Central memory CD4-positive, alpha-beta T cell (primary cell): ENCODE measurements at regions not wholly inside any gene's neighbourhood (a gene's known extent, or its start where the extent isn't known, plus 50 kb on each side); places are given as distances from the start of the nearest gene placed in this dataset.

ENCODE experiments used
- DNase-seq: peaks from one replicate; pipeline ENCODE4 v3.0.0; 2022

DNA sequence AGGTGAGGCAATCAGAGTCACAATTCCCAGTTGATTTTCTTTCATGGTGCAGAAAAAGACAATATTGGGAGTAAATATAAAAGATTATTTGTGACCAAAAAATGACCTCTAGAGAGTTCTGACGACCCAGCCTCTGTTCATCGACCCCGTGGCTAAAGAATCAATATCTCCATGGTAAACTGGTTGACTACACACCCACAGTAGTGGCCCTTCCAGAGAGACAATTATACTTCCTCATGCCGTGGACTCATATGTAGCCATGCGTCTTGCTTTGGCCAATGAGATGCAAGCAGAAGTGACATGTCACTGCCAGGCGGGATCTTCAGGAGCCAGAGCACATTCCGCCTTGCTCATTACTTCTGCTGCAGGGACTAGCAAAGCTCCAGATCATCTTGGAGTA lies 163.3 kb upstream of the RAD23B start:
- DNase-seq: no peak

DNA sequence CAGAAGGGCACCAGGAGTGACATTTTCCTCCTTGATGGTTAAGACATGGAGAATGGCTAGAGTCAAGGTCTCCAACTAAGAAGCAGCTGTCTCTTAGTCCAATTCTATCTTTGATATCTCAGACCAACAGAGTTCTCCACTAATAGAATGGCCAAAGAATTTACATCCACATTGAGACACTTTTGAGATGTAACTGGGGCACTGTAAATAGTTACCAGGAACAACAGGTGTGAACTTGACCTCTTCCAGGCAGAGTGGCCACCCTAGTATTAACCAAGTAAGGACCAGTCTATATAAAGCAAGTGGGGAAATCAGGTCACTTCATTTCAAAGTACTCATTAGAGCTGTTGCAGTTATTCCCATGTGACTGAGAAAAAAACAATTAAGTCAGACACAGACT lies 159.7 kb upstream of the RAD23B start:
- DNase-seq: no peak

DNA sequence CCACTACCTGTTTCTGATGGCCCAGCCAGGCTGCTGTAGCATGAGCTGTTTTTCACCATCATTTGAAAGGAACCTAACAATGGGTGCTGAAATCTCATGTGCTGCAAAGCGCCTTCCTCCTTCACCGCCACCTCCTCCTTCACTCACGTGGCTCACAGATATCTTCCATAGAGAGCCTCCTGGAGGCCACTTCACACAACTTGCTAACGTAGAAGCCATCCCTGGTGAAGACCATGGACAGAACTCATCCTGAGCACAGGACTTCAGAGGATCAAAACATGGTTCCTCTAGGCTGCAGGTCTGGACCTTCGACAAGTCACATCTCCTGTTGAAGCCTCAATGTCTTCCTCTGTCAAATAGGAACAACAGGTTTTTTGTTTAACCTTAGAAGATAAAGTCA lies 155.5 kb upstream of the RAD23B start:
- no peak for DNase-seq

DNA sequence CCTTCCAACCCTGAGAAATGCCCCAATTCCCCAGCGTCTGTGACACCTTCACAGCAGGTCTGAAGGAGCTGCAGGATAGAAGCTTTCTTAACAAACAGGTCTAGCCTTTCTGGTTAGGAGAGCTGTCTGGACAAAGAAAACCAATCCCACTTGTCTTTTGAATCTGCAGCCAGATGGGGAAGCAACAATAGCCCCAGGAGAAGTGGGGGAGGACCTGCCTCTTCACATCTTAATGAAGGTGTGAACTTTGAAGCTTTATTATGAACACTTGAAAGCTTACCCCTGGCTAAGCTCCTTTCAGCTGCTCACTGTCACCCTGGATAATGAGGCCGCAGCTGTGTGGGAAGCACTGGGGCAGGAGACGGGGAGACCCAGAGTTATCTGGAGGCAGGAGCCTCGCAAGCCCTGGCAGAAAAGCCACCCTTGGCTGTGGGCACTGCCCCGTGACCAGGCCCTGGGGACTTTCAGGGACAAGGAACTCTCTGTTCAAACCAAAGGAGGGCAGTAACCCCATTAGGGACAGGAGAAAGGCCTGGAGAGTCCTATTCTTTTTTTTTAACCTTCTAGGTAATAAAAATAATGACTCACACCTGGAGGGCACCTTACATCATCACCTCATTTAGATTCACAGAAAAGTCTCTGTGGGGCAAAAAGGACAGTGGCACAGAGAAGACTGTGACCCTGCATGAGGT lies 151.8 kb upstream of the RAD23B start:
- DNase-seq: no peak

DNA sequence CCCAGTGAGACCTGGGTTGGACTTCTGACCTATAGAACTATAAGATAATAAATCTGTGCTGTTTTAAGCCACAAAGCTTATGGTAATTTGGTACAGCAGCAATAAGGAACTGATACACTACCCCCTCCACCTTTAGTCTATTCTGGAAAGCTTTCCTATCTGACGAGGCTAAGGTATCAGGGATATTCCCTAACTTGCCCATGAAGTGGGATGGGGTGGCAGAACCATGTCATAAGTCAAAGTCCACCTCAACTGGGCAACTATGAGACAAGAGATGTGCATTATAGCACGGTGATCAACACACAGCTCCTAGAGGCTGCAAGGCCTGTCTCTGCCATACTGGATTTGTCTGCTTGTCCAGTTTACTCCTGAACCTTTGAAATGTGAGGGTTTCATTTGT lies 146.8 kb upstream of the RAD23B start:
- DNase-seq: no peak

DNA sequence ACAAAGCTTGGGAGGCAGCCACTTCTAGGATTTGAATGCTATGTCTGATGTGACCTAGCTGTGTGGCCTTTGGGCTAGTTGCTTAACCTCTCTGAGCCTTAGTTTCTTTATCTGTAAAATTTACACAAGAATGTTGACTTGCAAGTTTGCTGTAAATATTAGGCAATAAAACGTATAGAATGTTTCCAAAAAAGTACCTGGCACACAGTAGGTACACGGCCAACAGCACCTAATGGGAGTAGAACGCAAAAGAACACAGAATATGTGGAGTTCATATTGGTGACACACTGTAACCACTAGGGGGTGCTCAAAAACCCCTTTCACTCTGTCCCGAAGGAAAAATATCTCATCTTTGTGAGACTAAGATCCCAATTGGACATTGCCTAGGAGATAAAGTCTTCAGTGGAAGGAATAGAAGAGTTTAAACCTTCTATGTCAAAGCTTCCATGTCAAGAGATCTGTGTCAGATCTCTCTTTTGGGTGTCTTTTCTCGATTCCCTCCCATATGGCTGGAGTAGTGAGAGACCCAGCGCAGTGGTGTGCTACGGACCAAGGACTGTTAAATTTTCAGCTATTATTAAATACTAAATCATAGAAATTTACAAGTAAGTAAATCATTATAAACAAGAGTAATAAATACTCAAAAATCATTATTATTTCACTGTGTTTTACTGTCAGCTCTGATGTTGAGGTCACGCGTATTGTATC lies 145.4 kb upstream of the RAD23B start:
- no peak for DNase-seq

DNA sequence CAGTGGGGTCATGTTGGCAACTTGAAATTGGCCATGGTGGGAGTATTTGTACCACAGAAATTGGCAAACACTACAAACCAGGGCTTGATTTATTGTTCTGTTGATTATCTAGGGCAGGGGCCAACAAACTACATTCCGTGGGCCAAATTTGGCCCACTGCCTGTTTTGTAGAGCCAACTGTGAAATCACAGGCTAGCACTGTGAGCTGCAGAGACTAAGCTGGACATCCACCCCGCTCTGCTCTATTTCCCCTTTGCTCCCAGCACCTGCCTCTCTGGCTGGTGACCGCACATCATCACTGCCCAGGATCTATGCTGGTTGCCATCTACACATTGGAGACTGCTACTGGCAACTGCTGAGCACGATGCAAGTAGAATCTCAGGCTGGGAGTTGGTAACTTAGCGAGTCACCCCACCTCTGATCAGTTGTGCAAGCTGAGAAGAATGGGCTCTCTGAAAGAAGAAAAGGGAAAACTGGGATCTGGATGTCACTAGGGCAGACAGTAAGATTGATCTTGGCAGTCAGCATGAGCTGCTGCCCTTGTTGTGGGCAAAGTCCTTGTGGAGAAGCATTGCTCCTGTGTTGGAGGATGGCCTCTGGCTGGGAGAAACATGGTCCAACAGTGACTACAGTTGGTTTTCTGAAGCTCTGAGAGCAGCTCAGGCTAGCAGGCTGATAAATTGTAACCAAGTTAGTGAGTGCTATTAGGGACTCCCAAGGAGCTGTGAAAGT lies 144.7 kb upstream of the RAD23B start:
- no peak for DNase-seq

DNA sequence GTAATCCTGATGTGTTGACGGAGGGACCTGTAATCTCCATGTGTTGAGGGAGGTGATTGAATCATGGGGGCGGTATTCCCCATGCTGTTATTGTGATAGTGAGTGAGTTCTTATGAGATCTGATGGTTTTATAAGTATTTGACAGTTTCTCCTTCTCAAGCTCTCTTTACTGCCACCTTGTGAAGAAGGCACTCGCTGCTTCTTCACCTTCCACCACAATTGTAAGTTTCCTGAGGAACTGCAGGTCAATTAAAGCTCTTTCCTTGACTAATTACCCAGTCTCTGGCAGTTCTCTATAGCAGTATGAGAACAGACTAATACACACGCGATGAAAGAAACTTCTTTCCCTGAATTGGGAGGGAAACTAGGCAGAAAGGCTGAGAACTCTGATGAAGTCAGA lies 141.1 kb upstream of the RAD23B start:
- DNase-seq: no peak

DNA sequence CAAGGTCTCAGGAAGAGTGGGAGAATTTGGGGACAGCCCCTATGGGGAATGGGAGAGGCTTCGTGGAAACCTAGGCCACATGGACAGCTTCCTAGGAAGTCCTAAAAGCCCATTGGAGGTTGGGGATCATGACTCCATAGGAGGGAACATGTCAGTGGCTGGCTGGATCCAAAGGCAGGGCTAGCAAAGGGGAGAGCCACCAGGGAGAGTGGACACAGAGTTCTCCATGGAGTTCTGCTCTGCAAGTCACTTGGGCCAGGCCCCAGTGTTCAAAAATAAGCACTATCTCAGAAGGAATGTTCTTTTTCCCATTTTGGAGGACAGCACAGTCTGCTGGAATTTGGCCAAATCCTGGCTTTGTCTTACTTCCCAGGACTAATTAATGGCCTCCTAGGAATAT lies 140.6 kb upstream of the RAD23B start:
- DNase-seq: no peak

DNA sequence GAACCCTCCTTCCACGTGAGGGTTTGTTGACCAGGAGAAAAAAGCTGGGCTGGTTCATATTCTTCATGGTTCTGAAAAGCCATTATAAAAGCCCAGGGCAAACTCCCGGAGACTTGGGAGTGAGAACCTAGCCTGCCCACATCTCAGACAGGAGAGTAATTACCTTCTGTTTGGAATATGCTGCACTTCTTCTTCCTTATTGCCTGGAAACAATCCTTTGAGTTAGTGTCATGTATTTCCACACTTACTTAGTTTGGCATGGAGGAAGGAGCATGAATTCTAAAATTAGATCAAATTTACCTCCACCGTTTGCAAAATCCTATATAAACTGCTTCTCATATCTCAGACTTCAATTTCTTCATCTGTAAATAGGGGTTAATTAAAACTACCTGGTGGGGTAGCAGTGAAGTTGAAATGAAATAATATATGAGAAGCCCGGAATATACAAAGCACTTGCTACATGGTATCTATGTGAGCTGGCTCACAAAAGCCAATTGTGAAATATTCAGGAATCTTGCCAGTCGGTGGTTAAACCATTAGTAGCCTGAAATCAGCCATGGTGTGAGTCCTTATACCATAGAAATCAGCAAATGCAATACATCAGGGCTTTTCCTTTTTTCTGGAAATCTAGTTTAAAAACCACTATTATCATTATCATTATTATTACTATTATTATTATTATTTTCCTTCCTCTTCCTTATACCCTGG lies 140.0 kb upstream of the RAD23B start:
- no peak for DNase-seq

DNA sequence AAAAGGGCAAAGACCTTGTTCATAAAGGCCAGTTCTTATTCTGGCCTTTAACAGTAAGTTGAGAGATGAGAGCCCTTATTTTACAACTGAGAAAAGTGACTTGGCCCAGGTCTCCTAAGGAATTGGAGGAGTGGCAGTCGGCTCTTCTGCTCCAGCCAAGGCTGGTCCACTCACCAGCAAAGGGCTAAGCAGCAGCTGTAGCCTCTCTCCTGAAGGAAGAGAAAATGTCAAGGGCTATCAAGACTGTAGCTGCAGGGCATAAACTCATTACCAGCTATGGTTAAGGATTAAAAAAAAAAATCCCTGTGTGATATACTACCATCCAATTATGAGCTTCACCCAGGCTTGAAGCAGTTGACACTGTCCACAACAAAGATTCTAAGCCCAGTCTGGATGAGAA lies 138.6 kb upstream of the RAD23B start:
- DNase-seq: no peak

DNA sequence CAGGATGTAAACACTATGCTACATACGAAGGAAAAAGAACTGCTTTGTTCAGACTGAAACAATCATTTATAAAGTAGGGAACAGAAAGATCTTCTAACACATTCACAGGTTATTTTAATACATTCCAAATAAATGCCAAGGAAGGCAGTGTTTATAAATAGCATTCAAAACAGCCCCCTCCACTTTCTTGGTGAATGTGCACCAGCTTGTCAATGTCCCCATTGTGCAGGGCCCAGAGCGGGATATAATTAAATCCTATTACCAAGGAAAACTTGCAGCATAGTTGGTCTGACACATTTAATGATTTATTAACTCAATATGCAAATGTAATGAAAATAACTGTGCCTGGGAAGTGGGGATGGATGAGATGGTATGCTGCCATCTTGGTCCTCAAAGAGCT lies 135.9 kb upstream of the RAD23B start:
- DNase-seq: no peak

DNA sequence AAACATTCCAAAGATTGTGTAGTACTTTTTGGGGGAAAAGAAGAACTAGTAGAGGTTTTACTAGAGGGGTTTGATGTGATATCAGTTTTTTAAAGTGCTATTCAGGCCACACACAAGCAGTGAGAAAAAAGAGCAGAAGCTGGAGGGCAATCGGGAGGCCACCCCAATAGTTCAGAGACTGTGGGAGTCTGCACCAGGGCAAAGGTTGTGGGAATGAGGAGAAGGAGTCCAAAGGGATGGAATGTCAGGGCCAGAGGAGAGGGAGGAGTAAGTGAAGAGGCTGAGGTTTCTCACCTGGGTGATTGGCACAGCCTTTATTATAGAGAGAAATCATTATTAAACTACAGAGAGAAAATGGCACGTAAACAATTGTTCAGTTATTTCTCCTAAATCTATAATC lies 134.9 kb upstream of the RAD23B start:
- no peak for DNase-seq

DNA sequence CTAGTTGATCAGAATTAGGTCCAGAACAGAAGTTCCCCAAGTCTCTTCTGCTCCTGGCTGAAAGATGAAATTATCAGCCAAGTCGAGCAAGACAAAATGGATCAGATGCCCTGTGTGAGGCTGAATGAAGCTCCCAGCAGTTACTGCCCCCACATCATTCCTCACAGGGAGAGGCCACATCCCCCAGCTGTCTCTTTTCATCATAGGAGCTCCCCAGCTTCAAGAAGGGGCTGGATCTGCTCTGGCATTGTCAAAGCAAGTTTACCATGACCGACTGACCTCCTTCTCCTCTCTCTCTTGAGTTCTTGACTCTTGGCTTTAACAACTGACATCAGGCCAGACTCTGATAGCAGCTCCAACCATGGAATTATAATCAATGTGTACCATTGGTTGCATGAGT lies 133.3 kb upstream of the RAD23B start:
- no peak for DNase-seq

DNA sequence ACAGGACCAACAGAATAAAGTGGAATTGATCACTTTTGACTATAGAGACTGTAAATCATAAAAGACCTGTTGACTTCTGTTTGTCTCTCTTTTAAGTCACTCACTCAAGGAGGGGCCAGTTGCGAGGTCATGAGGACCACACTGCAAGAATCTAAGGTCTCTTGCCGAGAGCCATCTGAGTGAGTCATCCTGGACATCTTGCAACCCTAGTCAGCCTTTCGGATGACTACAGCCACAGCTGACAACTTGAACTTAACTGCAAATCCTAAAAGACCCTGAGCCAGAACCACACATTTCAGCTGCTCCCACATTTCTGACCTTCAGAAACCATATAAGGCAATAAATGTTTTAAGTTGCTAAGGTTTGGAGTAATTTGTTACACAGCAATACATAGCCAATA lies 129.7 kb upstream of the RAD23B start:
- DNase-seq: no peak

DNA sequence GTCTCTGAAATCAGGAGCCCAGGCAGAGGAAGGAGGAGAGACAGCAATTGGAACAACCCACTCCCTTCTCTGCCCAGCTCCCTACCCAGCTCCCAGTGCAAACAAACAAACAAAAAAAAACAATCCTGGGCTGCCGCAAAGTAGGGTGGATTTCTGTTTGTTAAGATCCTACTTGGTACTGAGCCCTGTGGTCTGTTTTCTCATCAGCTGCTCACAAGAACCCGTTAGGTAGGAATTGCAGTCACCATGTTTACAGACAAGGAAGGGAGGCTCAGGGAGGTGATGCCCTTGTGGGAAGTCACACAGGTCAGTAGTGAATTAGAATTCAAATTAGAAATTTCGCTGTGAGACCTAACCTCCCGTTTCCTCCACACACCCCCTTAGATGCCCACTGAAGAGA lies 128.8 kb upstream of the RAD23B start:
- no peak for DNase-seq

DNA sequence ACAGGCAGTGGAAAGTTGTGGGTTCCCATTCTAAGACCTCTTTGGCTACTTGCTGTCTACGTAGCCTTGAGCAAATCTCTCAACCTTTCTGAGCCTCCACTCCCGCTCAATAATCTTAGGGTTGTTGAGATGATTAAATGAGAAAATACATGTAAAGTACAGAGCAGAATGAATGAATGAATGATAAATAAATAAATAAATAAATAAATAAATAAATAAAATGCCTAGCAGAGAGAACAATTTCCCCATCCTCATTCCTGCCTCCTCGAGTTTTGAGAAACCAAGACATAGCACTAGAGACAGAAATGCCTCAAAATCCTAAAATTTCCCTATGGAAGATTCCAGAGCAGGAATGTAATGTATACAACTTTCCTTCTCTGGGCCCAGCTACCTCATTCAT lies 128.3 kb upstream of the RAD23B start:
- no peak for DNase-seq

DNA sequence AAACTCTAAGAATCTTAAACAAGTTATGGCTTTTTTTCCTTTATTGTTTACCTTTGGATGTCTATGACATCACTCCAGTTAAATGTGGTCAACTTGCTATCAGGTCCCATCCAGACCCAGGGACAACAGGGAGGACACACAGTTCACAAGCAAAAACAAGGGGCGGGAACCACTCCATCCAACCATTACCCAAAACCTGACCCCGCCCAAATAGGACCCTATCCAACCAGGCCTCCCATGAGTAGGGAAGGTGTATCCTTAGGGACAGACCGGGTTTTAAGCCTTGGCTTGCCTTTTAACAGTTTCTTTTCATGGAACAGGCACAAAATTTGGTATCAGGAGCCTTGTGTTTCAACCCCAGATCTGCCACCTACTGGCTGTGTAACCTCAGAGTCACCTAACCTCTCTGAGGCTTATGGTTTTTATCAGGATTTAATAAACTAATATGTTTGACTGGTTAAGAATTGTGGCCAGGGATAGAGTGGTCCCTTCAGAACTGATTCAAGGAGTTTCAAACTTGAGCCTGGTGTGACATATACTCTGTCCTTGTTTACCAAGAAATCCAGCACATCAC lies 127.7 kb upstream of the RAD23B start:
- no peak for DNase-seq

DNA sequence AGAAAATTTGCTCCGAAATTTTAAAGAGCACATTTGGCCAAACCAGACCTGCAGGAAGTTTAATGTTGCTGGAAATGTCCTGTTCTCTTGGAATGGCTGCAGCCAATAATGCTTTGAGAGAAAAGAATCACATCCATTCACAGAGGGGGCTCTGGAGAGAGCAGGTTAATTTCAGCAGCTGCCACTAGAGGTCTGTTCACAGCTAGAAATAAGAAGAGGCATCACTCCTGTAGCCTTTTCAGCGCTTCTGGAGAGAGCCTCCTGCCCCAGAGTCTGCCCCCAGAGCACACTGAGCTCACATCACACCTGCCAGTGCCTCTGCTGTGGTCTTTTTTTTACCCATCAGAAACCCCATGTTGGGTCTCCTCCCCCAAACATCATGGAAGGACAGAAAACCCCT lies 124.8 kb upstream of the RAD23B start:
- DNase-seq: no peak

DNA sequence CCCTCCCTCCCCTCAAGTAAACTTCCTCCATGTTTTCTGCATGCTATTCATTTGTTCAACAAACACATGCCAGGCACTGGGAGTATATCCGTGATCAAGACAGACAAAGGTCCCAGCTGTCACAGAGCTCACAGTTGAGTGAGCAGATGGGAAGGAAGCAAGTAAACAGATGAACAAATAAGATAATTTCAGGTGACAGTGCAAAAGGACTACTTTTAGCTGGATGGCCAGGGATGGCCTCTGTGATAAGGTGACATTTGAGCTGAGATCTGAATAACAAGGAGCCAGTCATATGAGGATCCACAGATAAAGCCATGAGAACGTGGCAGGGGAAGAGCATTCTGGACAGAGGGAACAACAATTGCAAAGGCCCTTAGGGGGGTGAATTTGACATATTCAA lies 121.7 kb upstream of the RAD23B start:
- DNase-seq: no peak

DNA sequence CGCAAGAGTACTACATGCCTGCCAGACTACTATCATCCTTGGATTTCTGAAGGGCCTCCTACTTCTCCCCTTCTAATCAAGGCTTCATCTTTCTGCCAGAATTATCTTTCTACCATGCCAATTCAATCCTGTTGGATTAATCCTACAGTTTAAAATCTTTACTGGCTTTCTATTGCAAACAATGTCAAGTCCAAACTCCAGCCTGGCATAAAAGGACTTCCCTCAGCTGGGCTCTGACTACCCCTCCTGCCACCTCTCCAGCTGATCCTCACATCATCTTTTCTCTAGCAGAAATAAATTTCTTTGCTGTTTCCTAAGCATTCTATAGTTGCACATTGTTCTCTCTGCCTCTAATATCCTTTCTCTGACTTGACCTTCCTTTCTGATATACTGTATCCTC lies 119.7 kb upstream of the RAD23B start:
- DNase-seq: no peak

DNA sequence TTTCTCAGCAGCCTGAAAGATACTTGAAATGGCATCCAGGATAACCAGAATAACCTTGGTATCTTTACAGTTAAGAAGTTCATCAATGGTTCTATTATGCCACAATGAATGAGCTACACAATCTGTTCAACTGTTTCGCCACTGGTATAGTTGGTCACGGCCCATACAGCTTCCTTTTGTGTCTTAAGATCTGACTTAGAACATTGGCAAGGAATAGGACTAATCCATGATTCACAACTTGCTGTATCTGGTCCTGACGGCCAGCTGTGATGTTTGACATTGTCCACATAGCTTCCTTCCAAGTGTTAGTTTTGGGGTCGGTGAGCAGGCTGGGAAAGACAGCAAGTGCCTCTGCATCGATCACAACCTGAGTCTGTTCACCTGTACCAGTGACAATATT lies 113.3 kb upstream of the RAD23B start:
- no peak for DNase-seq

DNA sequence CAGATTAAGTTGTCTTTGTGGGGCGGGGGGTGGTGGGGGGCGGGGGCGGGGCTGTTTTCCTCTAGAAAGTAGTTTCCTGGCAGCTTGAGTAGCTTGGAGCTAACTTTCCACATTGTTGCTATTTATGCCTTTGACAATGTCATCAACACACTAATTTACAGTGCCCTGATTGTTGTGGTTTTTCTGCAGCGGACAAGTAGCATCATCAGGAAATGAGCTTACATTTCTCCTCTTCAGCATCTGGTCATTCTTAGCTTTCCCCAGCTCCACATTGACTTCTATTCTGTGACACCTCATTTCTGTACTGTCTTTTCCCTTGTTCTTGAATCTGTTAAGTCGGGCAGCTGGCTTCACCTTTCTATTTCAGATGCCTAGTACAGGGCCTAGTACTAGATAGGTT lies 112.3 kb upstream of the RAD23B start:
- no peak for DNase-seq
